ENCODE measurements at regions not wholly inside any gene's neighbourhood (a gene's known extent, or its start where the extent isn't known, plus 50 kb on each side); places are given as distances from the start of the nearest gene placed in this dataset.

GRCh38 chr2:176636401-176636800 is 367.2 kb downstream of the MTX2 start:
- no peak for TF ChIP-seq CTCF (CRISPR knock-in tag; IDR thresholded peaks at IDR 0.05)
- no peak for TF ChIP-seq ERF (CRISPR knock-in tag; IDR thresholded peaks at IDR 0.05)

All from HepG2 (cell line).